Astrocyte of the hippocampus (primary cell): ENCODE measurements at regions not wholly inside any gene's neighbourhood (a gene's known extent, or its start where the extent isn't known, plus 50 kb on each side); places are given as distances from the start of the nearest gene placed in this dataset.
"Not testable (repeated sequence)": the region's sequence is repeated elsewhere in the genome, so short reads cannot be mapped to it uniquely, and the experiment has no call there.

Source experiments
- DNase-seq: peaks from one replicate; pipeline ENCODE4 v3.0.0; 2011; ENCODE audit warnings: low read depth, low spot score

DNA sequence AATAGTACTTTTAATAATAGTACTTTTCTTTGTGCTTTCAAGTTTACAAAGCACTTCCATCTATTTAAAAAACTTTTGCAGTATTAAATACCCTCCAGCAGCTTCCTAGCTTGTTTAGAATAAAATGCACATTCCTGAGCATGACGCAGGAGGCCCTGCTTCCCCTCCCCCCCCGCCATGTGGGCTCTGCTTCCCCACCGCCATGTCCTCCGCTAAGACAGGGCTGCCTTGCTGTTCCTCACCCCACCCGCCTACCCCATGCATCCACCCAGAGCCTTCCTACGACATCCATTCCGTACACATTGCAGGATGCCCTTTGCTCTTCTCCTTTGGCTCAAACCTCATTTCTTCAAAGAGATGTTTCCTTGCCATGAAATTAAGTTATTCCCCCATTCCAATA is 205.9 kb upstream of the MSX2 start:
- no peak for DNase-seq

- peak; percentile 59 for DNase-seq
Measured at GRCh38 chr5:174520420-174521396, 203.7 kb upstream of the MSX2 start.

DNA sequence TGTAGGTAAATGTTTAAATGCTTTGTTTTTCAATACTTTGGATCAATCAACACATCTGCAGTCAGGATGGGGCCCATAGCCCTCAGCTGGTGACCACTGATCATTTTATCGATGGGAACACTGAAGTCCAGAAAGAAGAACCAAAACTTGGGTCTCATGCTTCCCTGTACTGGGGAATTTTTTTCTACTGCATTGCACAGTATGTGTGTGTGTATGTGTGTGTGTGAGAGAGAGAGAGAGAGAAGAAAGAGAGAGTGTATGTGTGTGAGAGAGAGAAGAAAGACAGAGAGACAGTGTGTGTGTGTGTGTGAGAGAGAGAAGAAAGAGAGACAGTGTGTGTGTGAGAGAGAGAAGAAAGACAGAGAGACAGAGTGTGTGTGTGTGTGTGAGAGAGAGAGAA is 202.9 kb upstream of the MSX2 start:
- no peak for DNase-seq

DNA sequence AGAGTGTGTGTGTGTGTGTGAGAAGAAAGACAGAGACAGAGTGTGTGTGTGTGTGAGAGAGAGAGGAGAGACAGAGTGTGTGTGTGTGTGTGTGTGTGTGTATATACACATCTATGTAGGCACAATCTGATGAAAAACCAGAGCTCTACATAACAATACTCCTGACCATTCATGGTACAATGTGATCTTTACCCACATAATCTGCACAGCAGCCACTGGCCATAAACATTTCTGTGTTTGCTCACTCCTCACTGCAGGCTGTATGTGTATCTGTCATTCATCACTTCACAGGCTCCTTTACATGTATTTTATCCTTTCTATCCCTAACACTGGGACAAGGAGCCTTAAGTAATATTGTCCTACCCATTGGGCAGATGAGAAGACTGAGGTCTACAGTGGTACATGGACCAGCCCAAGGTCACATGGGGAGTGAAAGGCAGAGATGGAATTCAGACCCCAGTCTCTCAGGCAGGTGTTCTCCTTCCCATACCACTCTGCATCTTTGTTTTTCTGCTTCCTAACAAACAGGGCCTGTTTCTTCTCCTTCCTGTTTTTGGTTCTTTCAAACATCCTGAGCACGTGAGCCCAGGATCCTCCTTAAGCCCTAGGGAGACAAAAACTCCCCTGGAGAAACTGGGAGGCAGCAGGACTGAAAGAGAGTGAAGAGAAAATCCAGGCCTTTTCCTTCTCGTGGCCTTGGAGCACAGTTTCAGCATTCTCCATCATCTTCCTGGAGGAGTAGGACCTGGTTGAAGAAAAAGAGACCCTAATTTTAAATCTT is 201.7 kb upstream of the MSX2 start:
- no peak for DNase-seq

DNA sequence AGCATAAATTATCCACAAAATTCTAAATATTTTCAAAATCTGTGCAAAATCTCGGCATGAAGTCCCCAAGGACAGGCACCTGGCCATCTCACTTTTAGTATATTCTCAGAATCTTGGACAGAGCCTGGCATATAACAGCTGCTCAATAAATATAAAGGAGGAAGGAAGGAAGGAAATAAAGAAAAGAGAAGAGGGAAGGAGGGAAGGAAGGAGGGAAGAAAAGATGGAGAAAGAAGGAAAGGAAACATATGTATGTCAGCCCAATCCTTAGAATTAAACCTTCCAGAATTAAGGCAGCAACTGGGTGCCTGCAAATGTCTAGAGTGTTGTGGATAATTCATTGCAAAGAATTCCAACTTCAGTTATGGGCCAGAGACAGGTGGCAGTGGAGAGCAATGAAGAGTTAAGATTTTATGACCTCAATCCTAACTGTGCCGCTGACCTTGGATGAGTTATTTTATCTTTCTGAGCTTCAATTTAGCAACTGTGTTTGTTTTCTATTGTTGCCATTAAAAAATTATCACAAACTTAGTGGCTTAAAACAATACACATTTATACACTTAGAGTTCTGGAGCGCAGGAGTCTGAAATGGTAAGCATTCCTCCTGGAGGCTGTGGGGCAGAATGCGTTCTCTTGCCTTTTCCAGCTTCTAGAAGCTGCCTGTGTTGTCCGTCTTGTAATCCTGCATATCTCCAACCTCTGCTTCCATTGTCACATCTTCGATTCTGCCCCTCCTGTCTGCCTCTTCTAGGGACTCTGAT is 200.9 kb upstream of the MSX2 start:
- DNase-seq = no peak

- DNase-seq = no peak
Measured at GRCh38 chr5:174524351-174524750, 200.0 kb upstream of the MSX2 start.

DNA sequence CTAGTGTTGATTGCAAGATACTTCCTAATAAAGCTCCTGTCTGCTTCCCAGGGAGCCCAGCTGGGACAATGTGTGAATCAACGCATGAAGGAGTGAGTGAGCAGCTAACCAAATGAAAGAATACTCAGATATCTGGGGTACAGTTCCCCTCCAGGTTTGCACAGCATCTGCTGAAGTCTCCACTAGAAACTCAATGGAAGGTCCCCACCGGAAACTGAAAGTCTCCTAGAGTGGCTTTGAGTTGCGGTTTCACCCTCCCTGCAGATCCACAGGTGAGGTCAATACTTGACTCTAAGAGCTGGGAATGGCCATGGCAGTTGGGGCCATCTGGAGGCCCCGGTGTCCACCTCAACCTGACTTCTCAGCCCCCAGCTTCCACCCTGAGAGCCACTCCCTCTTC is 198.2 kb upstream of the MSX2 start:
- DNase-seq = no peak

DNA sequence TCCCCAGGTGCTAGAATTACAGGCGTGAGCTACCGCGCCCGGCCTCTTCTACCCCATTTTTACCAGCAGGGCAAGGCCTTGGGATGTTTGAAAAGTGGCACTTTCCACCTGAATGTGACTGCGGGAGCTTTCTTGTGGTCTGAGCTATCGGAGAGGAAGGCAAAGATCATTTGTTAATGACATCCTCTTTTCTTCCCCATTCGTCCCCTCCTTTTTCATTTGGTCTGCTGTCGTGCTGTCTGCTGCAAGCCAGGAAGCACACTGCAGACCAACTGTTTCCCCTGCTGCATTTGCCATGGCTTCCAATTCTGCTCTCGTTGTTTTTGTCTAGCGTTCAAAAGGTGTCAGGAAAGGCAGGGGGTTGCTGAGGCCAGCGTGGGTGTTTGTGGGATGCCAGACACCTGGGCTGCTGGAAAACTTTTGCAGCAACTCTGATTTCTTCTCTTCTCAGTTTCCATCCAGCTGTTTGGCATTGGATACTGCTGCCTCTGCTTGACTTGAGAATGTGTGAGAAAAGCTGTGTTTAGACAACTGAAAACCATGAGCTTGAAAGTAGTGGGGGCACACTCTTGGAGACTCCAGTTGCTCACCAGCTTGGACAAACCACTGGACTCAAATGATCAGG is 196.4 kb upstream of the MSX2 start:
- DNase-seq = no peak

DNA sequence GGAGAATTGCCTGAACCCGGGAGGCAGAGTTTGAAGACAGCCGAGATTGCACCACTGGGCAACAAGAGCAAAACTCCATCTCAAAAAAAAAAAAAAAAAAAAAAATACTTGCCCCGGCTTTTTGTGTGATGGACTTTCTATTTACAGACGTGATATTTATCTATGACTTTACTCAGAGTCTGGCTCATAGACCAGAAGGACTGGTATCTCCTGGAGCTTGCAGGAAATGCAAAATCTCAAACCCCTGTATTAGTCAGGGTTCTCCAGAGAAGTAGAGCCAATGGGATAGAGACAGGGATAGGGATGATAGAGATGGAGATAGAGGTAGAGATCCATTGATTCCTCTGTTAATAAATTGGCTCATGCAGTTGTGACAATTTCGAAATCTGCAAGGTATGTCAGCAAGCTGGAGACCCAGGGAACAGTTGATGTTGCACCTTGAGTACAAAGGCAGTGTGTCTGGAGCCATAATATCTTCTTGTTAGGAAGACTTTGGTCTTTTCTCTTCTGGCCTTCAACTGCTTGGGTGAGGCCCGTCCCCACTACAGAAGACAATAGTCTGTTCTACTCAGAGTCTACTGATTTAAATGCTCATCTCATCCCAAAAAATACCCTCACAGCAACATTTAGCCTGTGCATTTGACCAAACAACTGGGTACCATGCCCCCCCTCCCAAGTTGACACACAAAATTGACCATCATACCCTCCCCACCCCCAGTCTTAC is 195.4 kb upstream of the MSX2 start:
- DNase-seq = no peak

GRCh38 chr5:174529925-174530681 is 194.3 kb upstream of the MSX2 start:
- DNase-seq = no peak

DNA sequence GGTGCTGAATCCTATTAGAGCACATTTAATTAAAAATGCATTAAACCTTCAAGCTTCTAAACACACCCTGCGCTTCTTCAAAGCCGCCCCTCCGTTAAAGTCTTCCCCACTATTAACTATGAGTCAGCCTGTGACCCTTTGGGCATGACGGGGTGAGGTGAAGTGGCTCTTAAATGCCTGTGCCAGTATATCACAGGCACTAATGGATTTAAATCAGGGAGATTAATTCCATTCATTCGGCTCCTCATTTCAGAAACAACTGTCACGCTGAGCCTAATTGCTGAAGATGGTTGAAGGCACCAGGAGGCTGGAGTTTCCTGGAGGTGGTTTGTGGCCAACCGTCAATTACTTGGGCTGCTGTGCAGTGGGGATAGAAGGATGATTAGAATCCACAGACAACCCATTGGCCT is 192.6 kb upstream of the MSX2 start:
- DNase-seq = peak; percentile 26

- DNase-seq = peak; percentile 94
Measured at GRCh38 chr5:174532455-174533453, 191.6 kb upstream of the MSX2 start.

- DNase-seq = peak; percentile 64
Measured at GRCh38 chr5:174533751-174534241, 190.6 kb upstream of the MSX2 start.

- peak; percentile 58 for DNase-seq
Measured at GRCh38 chr5:174535669-174536068, 188.7 kb upstream of the MSX2 start.

DNA sequence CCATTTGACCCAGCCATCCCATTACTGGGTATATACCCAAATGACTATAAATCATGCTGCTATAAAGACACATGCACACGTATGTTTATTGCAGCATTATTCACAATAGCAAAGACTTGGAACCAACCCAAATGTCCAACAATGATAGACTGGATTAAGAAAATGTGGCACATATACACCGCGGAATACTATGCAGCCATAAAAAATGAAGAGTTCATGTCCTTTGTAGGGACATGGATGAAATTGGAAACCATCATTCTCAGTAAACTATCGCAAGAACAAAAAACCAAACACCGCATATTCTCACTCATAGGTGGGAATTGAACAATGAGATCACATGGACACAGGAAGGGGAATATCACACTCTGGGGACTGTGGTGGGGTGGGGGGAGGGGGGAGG is 184.6 kb upstream of the MSX2 start:
- not testable (repeated sequence) for DNase-seq

GRCh38 chr5:174542037-174542436 is 182.3 kb upstream of the MSX2 start:
- DNase-seq = no peak

DNA sequence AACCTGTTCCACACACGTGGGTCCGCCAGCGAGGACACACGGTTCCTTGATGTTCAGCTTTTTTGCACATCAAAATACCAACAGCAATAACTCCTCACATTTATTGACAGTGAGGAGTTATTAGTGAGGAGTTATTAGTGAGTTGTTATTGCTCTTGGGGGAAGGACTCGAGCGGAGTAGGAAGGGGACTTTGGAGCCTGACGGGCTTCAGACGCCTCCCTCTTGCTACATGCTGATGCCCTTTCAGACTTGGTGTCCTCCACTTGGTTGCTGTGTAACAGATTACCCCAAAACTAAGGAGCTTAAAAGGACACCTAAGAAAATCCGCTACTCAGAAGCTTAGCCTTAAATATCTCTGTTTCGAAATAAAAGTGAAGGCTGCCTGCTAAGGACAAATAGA is 181.9 kb upstream of the MSX2 start:
- DNase-seq = no peak

GRCh38 chr5:174545926-174546325 is 178.5 kb upstream of the MSX2 start:
- no peak for DNase-seq

DNA sequence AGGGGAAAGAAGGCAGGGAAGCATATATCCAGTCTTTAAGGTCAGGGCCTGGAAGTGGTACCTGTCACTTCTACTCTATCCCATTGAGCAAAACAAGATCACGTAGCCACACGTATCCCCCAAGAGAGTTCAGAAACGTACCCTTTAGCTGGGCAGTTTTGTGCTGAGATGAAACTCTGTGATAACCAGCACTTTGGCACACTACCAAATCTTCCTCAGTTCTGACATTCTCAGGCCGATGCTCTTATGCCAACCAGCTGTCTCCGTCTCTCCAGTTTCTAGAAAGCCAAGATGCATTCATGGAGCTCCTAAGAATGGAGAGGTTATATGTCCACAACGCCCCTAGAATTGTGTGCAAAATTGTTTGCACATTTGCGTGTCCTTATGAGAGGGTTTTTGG is 176.6 kb upstream of the MSX2 start:
- no peak for DNase-seq
